HG03520 (cell line): ENCODE measurements at regions not wholly inside any gene's neighbourhood (a gene's known extent, or its start where the extent isn't known, plus 50 kb on each side); places are given as distances from the start of the nearest gene placed in this dataset.
"Not testable (repeated sequence)": the region's sequence is repeated elsewhere in the genome, so short reads cannot be mapped to it uniquely, and the experiment has no call there.

ENCODE experiments used
- ATAC-seq: cut with Tn5 transposase; IDR thresholded peaks from one replicate; pipeline ENCODE4 v1.9.1; 2021; ENCODE audit warnings: mild to moderate bottlenecking, moderate library complexity; ENCODE audit not compliant: unreplicated experiment

DNA sequence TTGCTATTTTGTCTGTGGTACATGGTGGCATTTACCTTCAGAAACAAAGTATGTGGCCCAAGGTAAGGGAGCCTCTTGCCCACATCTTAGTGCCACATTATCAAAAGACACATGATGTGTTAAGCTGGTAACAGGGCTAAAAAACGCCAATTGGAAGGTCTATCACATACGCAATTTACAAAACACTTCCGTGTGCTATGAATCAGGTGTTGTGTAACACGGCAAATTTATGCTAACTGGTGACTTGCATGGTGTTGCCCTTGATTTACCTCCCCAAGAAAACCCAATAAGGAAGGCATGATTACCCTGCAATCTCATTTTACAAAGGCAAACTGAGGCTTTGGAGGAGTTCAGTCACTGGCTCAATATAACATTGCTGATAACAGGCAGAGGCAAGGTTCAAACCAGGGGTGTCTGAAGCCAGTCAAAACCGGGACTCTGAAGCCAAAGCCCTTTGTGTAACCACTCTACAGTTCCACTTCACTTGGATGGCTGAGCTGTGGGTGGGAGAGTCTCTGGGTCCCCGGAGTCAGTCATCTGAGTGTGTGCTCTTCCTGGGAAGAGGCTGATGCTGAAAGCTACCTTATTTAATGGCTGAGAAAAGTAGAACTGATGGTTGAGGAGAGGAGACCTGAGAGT, 103.9 kb upstream of the BCL6 start:
- ATAC-seq = no peak

DNA sequence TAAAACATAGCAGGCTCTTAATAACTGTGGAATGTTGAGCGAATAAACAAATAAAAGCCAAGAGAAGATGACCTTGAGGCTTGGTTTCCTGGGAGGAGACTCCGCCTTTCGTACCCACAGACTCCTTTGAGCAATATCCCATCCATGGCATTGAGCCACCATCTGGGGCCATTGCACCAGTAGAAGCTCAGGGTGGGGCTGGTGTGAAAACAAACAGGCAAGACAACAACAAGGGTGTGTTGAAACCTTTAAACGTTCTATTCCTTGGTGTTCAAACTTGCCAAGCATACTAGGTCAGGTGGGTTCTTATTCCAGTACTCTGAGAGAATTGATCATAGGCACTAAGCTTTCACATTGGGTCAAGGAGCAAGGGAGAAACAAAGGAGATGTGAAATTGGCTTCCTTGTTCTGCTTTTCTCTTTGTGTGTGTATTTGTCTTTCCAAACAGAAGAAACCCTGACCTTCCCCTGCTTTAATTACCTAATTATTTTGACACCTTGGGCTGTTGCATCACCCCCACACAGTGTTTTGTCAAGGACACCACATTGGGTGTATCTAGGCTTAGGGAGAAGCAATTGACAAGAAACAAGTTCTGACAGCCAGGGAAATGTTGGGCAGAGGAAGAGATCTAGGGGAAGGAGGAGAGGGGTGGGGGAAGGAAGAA, 105.1 kb upstream of the BCL6 start:
- ATAC-seq = no peak

DNA sequence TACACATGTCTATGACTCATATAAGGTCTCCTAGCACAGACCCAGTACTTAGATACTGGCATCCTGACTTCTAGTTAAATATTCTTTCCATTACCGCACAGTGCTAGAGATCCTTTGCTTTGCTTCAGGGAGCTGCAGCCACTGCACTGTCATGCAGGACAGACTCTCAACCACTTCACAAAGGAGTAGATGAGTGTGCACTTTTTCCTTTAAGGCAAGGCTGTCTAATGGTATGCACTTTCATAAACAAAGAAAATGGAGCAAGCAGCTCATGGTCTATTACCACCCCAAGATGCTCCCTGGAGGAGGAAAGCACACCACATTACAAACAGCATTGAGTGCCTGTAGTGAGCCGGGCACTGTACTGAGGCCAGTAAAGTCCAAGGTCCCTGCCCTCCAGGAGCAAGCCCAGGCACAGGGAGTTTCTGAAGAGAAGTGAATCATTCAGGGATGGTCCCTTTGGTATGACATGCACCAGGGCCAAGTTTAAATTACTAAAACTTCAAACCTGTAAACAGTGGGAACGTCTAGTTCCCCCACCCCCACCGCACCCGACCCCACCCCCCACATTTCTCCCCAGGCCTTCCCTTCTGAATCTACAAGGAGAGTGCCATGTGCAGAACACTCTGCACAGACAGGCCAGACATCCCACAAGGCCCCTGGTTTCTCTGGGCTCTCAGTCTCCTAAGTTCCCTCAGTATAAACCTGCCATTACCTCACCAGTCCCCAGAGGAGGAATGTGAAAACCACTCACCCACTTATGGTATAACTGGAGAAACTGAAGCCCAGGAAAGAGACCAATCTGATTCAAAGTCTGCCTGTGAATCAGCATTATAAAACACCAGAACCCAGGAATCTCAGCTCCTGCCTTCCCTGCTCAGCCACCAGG, 107.8 kb upstream of the BCL6 start:
- ATAC-seq = no peak

DNA sequence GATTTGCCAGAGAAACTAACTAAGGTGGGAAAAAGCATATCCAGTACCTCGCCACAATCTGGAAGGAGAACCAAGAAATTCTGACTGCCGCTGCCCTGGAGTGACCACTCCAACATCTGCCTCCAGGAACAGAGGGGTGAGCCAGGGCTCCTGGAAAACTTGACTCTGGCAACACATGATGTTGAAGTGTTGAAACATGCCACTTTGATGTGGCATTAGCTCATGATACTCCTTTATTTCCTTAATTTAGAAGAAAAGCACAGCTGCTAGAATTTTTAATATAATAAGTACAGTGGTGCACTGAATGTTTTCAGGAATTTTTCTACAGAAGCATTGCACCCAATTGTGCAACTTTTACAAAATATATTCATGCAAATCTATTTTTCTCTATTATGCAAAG, 109.9 kb upstream of the BCL6 start:
- no peak for ATAC-seq

DNA sequence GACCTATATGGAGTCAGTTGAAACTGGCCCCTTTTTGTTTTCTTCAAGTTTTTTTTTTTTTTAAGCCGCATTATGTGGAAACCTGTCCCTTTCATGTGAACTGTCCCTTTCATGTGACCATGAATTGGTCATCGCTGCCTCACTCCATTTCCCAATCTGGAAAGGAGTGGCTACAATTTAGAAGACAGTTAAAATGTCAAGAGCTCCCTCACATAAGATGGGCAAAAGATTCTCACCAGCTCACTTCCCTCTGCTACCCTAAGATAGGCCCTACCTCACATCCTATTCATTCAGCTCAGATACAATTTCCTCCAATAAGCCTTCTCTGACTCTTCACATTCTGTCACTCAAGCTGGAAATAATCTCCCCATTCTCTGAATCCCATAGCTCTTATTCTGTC, 111.3 kb upstream of the BCL6 start:
- no peak for ATAC-seq

DNA sequence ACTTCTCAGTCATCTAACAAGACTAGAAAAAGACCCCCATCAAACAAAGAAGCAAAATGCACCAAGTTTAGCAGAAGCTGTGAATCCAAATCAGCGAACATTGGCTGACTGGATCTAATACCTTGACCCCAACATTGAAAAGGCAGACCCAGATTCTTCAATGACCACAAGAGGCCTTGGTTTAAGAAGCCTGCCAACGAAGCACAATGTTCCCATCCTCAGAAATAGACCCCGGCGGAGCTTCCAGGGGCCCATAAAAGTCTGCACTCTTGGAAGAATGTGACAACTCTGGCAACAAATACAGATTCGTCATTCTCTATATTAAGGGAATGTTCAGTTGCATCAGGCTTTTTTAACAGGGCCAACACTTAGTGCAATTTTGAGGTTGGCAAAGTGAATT, 112.8 kb upstream of the BCL6 start:
- no peak for ATAC-seq

DNA sequence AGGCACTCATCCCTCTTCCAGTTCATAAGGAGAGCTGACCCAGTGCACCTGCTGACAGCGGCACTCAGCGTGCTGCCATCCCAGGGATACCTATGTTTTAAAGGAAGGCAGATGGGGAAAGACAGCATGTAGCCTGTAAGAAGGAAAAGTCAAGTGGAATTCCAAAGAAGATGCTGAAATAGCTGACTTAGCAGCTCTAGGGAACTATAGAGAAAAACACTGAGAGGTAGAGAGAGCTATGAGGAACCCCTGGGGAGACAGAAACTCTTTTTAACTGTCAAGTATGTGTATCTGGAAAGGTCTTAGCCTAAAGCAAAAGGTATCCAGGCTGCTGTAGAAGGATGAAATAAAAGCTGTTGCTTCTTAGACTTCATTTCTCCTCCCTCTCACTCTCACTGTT, 113.4 kb upstream of the BCL6 start:
- ATAC-seq = no peak

DNA sequence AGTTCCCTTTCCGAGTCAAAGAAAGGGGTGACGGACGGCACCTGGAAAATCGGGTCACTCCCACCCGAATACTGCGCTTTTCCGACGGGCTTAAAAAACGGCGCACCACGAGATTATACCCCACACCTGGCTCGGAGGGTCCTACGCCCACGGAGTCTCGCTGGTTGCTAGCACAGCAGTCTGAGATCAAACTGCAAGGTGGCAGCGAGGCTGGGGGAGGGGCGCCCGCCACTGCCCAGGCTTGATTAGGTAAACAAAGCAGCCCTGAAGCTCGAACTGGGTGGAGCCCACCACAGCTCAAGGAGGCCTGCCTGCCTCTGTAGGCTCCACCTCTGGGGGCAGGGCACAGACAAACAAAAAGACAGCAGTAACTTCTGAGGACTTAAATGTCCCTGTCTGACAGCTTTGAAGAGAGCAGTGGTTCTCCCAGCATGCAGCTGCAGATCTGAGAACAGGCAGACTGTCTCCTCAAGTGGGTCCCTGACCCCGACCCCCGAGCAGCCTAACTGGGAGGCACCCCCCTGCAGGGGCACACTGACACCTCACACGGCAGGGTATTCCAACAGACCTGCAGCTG, 117.5 kb upstream of the BCL6 start:
- not testable (repeated sequence) for ATAC-seq

DNA sequence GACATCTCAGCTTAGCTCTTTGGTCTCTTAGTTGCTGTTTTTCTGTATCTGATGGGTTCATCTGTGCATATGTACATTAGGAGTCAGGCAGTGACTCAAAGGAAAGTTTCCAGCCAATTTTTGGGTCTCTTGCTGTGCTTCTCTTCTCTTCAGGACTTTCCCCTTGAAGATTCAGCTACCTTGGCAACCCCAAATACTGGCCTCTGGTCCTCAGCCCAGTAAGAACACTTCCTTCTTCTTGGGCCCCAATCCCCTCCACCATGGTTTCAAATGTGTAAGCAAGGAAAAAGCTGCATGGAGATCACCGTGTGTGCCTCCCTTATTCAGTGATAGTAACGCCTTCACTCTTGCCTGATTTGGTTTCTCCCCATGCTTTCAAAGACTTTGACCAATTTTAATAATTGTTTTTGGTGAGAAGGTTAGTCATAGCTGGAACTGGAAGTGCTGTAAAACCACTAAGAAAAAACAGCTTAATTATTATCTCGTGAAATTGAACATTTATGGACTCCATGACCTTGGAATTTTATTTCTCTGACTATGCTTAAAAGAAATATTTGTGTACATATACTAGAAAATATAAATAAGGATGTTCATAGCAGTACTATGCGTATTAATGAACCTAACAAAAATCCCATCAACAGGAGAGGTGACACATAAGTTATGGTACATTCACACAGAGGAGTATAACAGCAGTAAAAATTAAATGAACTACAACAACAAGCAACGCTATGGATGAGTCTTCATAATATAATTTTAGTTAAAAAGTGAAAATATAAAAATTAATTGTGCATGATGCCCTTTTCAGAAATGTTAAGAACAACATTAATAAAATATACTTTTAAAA, 125.3 kb upstream of the BCL6 start:
- no peak for ATAC-seq

DNA sequence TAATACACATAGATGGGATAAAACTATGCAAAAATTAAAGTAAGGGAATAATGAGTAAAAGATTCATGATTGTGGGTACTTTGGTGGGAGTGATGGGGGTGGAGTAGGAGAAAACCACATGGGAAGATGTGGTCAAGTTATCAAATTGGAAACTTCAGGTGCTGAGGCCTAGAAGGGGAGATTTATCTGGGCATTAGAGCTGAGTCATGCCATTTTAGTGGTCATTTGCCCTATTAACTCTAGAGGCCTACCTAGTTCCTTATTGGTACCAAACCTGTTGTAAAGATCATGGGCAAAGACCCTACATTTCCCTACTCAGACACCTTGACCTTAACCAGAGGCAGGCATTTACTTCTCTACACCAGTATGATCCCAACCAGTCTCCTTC, 125.9 kb upstream of the BCL6 start:
- ATAC-seq = no peak

DNA sequence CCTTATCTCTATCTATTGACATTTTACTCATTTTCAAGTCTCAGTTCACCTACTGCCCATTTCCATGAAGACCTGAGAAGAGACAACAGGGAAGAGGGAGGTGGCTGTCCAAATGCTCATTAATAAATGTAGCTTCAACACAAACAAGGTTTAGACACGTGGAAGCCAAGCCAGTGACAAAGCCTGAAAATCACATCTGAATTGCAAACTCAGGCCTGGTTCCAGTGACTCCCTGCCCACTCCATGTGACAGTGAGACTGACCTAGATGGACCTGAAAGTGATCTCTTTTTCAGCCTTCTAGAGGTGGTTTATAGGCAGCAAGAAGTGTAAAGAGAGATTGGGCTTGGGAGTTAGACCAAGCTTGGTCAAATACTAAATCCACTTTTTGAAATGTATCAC, 126.6 kb upstream of the BCL6 start:
- ATAC-seq = no peak

DNA sequence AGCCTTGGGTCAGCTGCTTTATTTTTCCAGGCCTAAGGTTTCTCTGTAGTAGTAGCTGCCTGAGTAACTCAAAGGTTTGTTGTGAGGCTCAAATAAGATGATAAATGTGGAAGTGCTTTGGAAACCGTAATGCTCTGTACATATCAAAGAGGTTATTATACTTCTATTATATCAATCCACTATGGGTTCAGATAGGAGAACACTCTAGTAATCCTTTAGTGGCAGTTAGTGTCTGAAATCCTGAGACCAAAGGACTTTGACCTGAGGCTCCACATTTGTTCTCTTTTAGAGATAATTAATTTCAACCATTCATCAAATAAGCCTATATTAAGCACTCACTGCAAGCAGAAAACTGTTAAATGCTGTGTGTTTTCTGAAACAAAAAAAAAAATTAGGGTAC, 128.6 kb upstream of the BCL6 start:
- no peak for ATAC-seq

DNA sequence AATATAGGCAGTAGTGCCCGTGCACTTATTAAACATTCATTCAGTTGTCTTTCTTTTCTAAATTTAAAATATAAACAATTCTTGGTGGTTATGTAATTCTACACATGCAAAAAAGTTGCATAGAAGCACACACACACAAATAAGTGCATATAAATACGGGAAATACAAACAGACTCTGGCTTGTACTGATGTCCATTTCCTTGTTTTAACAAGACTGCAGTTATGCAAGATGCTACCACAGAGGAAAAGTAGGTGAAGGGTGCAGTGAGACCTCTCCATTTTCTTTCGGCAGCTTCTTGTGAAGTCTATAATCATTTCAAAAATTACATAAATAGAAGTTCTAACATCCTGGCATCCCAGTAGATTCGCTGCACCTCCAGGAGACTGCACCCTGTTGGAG, 130.6 kb upstream of the BCL6 start:
- ATAC-seq = no peak

DNA sequence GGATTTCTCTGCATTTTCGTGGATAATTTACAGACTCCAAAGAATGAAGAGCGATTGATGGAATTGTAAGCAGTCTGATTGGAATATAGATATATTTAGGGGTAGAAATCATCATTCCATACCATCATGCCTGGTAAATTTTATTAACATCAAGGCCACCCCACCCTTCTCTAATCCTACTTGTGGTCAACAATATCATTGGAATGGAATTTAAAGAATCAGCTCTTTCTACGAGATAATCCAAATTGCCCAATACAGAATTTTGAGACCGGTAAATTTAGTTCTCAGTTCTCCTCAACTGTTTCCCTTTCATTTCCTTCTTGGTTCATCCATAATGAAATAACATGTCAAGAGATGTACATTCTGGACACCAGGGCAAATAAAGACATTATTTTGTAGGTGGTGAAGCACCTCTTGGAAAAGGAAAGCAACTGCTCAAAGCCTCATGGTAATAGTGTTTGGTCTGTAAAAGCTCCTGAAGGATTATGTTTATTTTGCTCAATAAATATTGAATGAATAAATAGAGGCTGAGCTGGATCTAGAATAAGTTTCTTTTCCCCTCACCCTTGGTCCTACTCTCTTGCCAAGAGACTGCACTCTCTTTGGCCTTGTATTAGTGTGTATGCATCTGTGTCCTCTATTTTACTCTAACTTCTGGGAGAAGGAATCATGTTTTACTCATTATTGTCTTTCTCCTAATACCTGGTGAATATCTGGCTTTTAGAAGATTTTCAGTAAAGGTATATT, 133.7 kb upstream of the BCL6 start:
- no peak for ATAC-seq

DNA sequence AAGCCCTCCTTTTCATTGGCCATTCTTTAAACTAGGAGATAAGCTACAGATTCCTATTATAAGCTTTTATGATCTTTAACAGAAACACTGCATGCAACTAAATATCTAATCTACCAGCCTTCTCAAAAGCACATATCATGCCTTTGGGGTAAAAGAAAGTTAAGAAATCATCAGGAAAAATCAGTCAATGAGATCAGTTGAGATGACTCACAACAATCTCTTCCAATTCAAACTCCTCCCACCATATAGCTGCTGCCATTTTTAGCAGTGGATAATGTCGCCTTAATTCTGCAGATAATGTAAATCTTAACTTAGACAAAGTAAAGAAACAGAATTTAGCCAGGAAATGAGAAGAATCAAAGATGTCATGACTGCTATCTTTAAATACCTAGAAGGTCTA, 135.2 kb upstream of the BCL6 start:
- ATAC-seq = no peak

DNA sequence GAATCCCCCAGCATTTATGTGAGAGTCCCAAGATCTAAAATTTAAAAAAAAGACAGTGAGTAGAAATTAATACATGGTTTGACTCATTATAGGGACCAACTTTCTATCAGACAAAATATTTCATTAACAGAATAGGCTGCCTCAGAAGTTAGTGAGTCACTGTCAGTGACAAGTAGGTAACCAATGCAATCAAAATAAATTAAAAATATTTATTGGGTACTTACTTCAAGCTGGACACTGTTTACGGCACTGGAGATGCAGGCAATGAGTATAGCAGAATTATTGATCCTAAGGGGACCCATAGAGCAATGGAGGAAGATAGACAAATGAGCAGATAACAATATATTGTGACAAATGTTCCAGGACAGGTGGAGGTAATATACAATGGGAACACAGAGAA, 135.6 kb upstream of the BCL6 start:
- ATAC-seq = no peak

DNA sequence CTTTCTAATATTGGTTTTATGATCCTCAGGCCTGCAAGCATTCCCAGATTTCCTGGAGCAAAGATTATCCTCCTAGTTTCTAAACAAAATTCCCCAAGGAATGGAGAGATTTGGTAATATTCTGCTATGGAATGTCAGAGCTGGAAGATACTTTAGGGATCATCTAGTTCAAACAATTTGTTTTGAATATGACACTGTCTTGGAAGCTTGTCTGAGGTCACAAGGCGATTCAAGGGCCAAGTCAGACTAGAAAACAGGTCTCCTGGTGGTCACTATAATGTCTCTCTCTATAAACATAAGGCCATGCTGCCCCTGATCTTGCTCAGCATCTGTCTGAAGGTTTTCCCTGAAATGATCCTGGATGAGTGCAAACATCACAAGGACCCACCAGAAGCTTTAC, 143.4 kb upstream of the BCL6 start:
- no peak for ATAC-seq

DNA sequence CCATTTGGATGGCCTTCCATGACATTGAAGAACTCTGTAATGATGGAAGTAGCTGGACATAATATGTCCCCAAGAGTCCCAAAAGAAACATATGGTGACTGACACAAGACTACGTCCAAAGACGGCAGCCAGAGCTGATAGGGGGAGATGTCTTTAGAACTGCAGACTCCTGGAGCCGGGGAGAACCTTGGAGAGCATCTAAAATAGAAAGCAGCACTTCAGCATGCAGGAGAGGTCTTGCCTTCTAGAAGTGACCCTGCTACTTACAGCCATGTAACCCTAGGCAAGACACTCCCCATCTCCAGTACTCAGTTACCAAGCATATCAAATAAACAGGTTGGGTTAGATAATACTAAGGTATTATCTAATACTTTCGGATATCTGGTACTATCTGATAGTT, 143.8 kb upstream of the BCL6 start:
- ATAC-seq = no peak

DNA sequence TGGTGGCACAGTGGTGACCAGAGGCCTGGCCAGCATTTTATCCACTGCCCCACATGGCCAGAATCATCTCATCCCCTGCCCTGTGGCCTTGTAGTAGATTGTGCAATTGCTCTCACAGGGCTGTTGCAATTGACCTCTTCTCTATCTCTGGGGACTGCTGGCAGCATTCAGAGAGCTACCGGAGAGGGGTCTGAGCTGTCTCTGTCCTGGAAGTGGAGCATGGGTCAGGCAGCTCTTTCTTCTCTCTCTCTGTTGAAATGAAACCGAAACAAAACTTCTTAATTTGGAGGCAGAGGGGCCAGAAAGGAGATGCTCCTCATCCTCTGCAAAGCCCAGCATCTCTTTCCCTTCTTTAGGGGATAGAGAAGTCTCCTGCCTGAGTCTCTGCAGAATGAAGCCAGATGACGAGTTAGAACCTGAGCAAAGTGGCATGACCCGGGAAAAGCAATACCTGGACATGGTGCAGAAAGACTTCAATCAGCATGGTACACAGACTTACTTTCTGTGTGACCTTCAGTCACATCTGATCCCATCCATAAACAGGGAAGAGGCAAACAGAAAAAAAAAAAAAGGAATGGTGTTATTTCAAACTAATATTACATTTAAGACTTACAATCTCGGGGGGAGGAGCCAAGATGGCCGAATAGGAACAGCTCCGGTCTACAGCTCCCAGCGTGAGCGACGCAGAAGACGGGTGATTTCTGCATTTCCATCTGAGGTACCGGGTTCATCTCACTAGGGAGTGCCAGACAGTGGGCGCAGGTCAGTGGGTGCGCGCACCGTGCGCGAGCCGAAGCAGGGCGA, 144.5 kb upstream of the BCL6 start:
- ATAC-seq = no peak
